HG03039 (cell line): ENCODE measurements at regions not wholly inside any gene's neighbourhood (a gene's known extent, or its start where the extent isn't known, plus 50 kb on each side); places are given as distances from the start of the nearest gene placed in this dataset.
"Not testable (repeated sequence)": the region's sequence is repeated elsewhere in the genome, so short reads cannot be mapped to it uniquely, and the experiment has no call there.

Experiments
- ATAC-seq: cut with Tn5 transposase; IDR thresholded peaks from one replicate; pipeline ENCODE4 v1.9.1; 2021; ENCODE audit warnings: mild to moderate bottlenecking, moderate library complexity; ENCODE audit not compliant: unreplicated experiment

GRCh38 chr6:22132656-22133055 is 164.2 kb downstream of the PRL start:
- no peak for ATAC-seq

- ATAC-seq: no peak
These were observed 163.5 kb downstream of the PRL start for GRCh38 chr6:22133357-22133756.

DNA sequence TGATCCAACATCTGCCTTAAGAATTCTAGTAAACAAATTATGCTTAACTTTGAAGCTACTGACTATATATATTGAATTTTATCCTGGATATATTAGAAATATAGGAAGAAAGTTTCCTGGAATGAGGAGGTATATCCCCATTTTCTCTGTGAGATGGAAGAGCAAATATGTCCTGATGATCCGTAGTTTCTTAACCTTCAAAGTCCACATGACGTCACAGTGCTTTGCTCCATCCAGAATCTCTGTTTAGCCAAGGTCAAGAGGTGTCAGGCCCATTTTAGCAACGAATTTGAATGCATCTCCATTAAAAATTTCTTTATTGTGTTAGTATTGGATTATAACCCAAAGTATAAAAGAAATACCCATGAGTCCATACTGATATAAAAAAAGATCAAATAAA is 162.5 kb downstream of the PRL start:
- ATAC-seq: no peak

- ATAC-seq: no peak
These were observed 161.4 kb downstream of the PRL start for GRCh38 chr6:22135395-22135794.

DNA sequence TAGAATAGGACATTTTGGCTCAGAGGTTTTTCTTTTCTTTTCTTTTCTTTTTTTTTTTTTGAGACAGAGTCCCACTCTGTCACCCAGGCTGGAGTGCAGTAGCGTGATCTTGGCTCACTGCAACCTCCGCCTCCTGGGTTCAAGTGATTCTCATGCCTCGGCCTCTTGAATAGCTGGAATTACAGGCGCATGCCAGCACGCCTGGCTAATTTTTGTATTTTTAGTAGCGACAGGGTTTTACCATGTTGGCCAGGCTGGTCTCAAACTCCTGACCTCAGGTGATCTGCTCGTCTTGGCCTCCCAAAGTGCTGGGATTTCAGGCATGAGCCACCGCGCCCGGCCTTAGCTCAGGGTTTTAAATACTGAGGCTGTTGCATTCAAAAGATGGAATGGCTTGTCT is 156.1 kb downstream of the PRL start:
- ATAC-seq: not testable (repeated sequence)

- ATAC-seq: no peak
These were observed 155.5 kb downstream of the PRL start for GRCh38 chr6:22141241-22141745.

DNA sequence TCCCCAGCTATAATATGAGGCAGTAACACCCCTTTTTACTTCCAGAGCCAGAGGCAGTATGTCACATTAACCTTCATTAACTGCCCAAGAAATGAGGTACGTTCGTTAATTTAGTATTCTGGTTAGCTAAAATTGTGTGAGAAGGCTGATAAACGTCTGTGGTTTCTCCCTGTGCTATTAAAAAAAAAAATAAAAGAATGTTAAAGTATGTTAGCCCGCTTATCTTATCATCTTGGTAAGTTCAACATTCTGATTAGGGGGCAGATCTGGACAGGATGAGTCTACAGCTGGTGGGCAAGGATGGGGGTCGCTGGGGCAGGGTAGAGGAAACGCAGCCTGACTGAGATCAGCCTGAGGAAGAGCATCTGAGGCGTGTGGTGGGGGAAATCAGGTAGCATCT is 154.0 kb downstream of the PRL start:
- no peak for ATAC-seq

GRCh38 chr6:22145376-22145775 is 151.5 kb downstream of the PRL start:
- ATAC-seq: no peak

DNA sequence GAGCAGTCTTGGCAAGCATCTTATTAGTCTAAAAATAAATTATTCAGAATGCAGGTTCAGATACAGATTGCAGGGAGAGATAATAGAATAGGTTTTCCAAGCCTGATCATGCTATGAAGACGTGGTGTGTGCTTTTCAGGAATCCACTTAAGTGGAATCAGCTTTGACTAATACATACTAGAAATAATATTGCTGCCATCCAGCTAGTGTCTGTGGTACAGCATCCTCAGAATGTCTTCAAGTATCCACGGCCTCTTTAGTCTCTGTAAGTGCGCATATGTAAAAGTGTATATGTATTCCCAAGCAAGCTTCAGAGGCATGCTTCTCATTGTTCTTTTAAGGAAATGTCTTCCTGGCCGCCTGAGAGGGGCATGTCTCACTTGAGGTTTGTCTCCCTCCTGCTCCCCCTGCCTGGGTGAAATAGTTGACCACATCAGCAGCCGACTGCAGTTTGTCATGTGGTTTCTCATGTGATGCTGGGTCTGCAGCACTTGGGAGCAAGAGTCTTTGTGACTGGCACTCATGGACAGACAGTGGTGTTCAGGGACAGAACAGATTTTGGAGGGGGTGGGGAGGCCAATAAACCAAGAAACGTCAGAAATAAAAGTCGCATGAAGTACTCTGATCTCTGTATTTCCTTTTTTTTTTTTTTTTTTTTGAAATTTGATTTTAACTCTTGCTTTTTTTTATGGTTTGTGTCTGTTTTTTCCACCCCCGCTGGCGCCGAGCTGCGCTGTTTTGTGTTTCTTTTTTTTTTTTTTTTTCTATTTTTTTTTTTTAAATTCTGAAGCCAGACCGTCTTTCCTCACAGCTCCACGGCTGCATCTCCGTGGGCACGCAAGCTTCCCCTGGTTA is 150.8 kb downstream of the PRL start:
- no peak for ATAC-seq

GRCh38 chr6:22146678-22146930 is 150.2 kb downstream of the PRL start:
- no peak for ATAC-seq

DNA sequence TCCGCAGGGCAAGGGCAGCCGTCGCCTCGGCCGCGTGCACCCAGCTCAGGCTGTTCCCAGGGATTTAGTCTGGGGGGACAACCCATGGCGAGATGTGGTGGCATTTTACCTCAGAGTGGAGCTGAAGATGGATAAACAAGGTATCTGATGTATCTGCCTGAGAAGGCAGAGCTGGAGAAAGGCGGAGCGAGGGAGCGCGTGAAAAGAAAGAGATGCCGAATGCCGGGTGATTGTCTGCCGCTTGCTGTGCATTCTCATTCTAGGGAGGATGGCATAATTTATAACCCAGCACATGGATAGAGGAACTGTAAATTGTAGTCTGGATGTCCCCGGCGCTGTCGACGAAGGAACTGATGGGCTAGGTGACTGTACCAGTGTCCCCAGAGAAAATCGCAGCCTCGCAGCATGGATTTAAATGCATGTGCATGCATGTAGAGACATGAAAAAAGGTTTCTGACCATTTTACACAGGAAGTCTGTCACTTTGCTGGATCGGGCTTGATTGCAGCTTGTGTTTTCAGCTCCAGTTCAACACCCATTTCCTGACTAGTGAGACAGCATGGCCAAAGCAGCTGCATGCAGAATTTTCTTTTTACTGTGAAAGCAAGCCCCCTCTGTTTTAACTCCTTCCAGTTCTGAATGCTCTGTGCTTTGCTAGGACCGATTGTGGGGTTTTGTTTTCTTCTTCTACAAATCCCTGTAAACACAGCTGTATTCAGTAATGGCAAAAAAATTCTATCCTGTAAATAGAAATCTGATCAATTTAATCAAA is 149.7 kb downstream of the PRL start:
- no peak for ATAC-seq

GRCh38 chr6:22147921-22148776 is 148.7 kb downstream of the PRL start:
- ATAC-seq: no peak

GRCh38 chr6:22149096-22149495 is 147.7 kb downstream of the PRL start:
- no peak for ATAC-seq

GRCh38 chr6:22149501-22150367 is 147.1 kb downstream of the PRL start:
- ATAC-seq: no peak

GRCh38 chr6:22150368-22151035 is 146.3 kb downstream of the PRL start:
- ATAC-seq: no peak

GRCh38 chr6:22151892-22152291 is 144.9 kb downstream of the PRL start:
- ATAC-seq: no peak

DNA sequence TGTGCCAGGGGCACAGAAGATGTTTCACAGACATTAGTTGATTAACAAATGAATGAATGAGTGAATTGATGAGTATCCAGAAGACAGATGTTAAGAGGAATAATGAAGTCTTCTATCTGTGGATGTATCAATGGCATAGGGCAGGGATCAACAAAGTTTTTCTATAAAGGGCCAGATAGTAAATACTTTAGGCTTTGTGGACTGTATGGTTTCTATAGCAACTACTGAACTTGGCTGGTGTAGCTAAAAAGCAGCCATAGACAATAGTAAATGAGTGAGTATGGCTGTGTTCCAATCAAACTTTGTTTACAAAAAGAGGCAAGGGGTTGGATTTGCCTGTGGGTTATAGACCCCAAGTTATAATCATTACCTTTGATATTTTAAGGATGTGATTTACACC is 144.0 kb downstream of the PRL start:
- ATAC-seq: no peak

DNA sequence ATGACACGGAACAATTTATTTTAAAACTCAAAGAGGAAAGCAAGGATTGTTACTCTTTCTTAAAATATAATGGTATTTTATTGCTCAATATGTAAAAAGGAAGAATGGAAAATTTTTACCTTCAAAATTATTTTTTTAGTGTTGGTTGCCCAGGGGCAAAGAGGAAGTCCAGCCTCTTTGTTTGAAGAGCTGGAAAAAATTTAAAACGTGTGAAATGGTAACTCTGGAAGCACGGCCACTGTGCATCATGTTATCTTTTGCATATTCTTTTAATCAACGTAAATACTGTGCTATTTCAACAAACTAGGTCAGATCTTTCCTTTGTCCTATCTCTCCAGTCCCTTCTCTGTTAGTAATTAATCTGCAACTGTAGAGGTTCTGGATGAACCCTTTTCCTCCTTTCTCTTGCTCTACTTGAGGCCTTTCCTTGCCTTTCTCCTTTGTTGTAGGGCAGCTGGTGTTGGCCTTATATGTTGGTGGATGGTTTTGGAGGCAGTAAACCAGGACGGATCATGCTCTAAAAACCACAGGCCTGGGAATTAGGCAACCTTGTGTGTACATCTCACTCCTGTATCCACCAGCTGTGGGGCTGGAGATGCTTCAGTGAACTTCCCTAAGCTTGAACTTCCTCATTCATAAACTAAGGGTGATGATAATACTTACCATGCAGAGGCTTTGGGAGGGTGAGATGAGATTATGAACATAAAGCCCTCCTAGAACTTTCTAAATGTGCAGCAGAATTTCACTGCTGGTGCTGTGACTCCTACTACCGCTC is 143.3 kb downstream of the PRL start:
- ATAC-seq: no peak

GRCh38 chr6:22155551-22155950 is 141.3 kb downstream of the PRL start:
- no peak for ATAC-seq
